ENCODE measurements at regions not wholly inside any gene's neighbourhood (a gene's known extent, or its start where the extent isn't known, plus 50 kb on each side); places are given as distances from the start of the nearest gene placed in this dataset.

- TF ChIP-seq CTCF (IDR thresholded peaks at IDR 0.05) (no peak), POLR2AphosphoS5 (IDR thresholded peaks at IDR 0.05; ENCODE audit: low read depth, low read length) (no peak), SIN3A (IDR thresholded peaks at IDR 0.05; ENCODE audit: borderline replicate concordance, insufficient read depth, low read depth, low read length) (no peak)
Measured at GRCh38 chr13:76461484-76461883, 424.7 kb downstream of the KCTD12 start.

Measured in Panc1 (cell line).